Lung (tissue), 11 donors: ENCODE measurements at regions not wholly inside any gene's neighbourhood (a gene's known extent, or its start where the extent isn't known, plus 50 kb on each side); places are given as distances from the start of the nearest gene placed in this dataset.

Experiments
- ATAC-seq: fragments of 200-7000 bp; cut with Tn5 transposase; one replicate; pipeline ENCODE4 v1.9.1; 2020; ENCODE audit warnings: moderate number of reproducible peaks; ENCODE audit not compliant: insufficient read depth, low FRiP score
- DNase-seq, 3 donors: peaks; one replicate each; pipeline ENCODE4 v3.0.0-alpha.2; 2013 to 2017
- H3K27ac ChIP-seq, 2 donors: one replicate each; pipeline ENCODE4 v1.5.1; 2013; ENCODE audit warnings: mild to moderate bottlenecking in 2 of 2, moderate library complexity in 2 of 2, control low read depth in 1 of 2, inconsistent platforms in 1 of 2, low read depth in 1 of 2, low read length in 1 of 2
- H3K27me3 ChIP-seq, 3 donors: one replicate each; pipeline ENCODE4 v1.5.1; 2013; ENCODE audit warnings: low read length in 2 of 3; ENCODE audit not compliant: control insufficient read depth in 3 of 3, insufficient read depth in 3 of 3
- H3K36me3 ChIP-seq, 4 donors: one replicate each; pipeline ENCODE4 v1.5.1; 2013; ENCODE audit warnings: low read length in 4 of 4, mild to moderate bottlenecking in 1 of 4, moderate library complexity in 1 of 4; ENCODE audit not compliant: control insufficient read depth in 4 of 4, insufficient read depth in 4 of 4
- H3K4me1 ChIP-seq, 5 donors: one replicate each; pipeline ENCODE4 v1.5.1; 2013; ENCODE audit warnings: low read length in 5 of 5, mild to moderate bottlenecking in 2 of 5, moderate library complexity in 1 of 5; ENCODE audit not compliant: control insufficient read depth in 5 of 5, insufficient read depth in 5 of 5
- H3K4me3 ChIP-seq: one replicate; pipeline ENCODE4 v1.5.1; 2013; ENCODE audit warnings: mild to moderate bottlenecking, control low read depth, moderate library complexity
- H3K9ac ChIP-seq, 2 donors: one replicate each; pipeline ENCODE4 v1.5.1; 2013; ENCODE audit warnings: low read length in 2 of 2, control low read depth in 1 of 2; ENCODE audit not compliant: insufficient read depth in 1 of 2
- H3K9me3 ChIP-seq, 4 donors: one replicate each; pipeline ENCODE4 v1.5.1; 2013; ENCODE audit warnings: low read length in 3 of 4, mild to moderate bottlenecking in 1 of 4, moderate library complexity in 1 of 4; ENCODE audit not compliant: control insufficient read depth in 4 of 4, insufficient read depth in 3 of 4
- CTCF ChIP-seq: IDR thresholded peaks from 2 replicates; pipeline ENCODE4 v1.5.1; 2012; ENCODE audit warnings: mild to moderate bottlenecking; ENCODE audit errors: control extremely low read depth, extremely low read depth
- WGBS, 2 donors: extraction: QIAGEN DNeasy Blood & Tissue Kit; methylation state at CpG; one replicate each; pipeline ENCODE4 v1.1.7; 2013; 5-methylcytosine and 5-hydroxymethylcytosine counted together
- donor health status: control.
- donor health status: control.
- donor health status: Bipolar disorder and iron deficiency.
- donor health status: healthy.
- donor health status: DM: yes; HTN: yes; CAD: no.

- Histone ChIP-seq H3K27ac (no peak overlapping the region), H3K4me3 (no peak overlapping the region)
- peak; percentile 56 for ATAC-seq
These were observed 133.4 kb downstream of the SLC1A3 start for GRCh38 chr5:36739751-36740221.

GRCh38 chr5:36740259-36740898 lies 134.0 kb downstream of the SLC1A3 start:
- H3K9ac ChIP-seq = no peak overlapping the region
- H3K27me3 ChIP-seq = peaks cover 0 to 8% (median 8%) of the 10 kb centered on the region in 3 donors
- no peaks in the 10 kb centered on the region for H3K36me3 ChIP-seq
- TF ChIP-seq CTCF = no peak
- H3K9me3 ChIP-seq = no peaks in the 10 kb centered on the region
- peaks cover 0 to 46% (median 8%) of the 10 kb centered on the region in 5 donors for H3K4me1 ChIP-seq
- no peak overlapping the region for H3K27ac ChIP-seq
- WGBS, 2 donors = 66 to 77% methylated on average over 8 of the region's 8 CpGs
- DNase-seq (peak in 2 of 3 donors; percentile 47 to 52), ATAC-seq (no peak)
- H3K4me3 ChIP-seq = no peak overlapping the region

More at GRCh38 chr5:36739751-36740221, 133.4 kb downstream of the SLC1A3 start:
- TF ChIP-seq CTCF = peak; percentile 66
- H3K27me3 ChIP-seq = peaks cover 0 to 14% (median 11%) of the 10 kb centered on the region in 3 donors
- peak; percentile 73 to 79 (median 78) for DNase-seq
- WGBS, 2 donors = 19 to 23% methylated on average over 5 of the region's 5 CpGs
- H3K36me3 ChIP-seq = no peaks in the 10 kb centered on the region
- H3K9ac ChIP-seq = no peak overlapping the region
- H3K9me3 ChIP-seq = no peaks in the 10 kb centered on the region
- peaks cover 0 to 41% (median 8%) of the 10 kb centered on the region in 5 donors for H3K4me1 ChIP-seq

GRCh38 chr5:36741128-36741527 lies 134.7 kb downstream of the SLC1A3 start:
- no peaks in the 10 kb centered on the region for H3K36me3 ChIP-seq
- peaks cover 0 to 46% (median 8%) of the 10 kb centered on the region in 5 donors for H3K4me1 ChIP-seq
- no peak for TF ChIP-seq CTCF
- DNase-seq = peak; percentile 87 to 94 (median 93)
- no peak overlapping the region for H3K27ac ChIP-seq
- 54 to 67% methylated on average over 7 of the region's 7 CpGs for WGBS, 2 donors
- no peak overlapping the region for H3K9ac ChIP-seq
- H3K9me3 ChIP-seq = no peaks in the 10 kb centered on the region
- peaks cover 0 to 8% (median 6%) of the 10 kb centered on the region in 3 donors for H3K27me3 ChIP-seq
- H3K4me3 ChIP-seq = no peak overlapping the region
- ATAC-seq = no peak
